Fibroblast of lung (primary cell): ENCODE measurements at regions not wholly inside any gene's neighbourhood (a gene's known extent, or its start where the extent isn't known, plus 50 kb on each side); places are given as distances from the start of the nearest gene placed in this dataset.

Source experiments
- CTCF ChIP-seq, 2 donors: IDR thresholded peaks in 1 of 2; conservative IDR thresholded peaks in 1 of 2; 1 replicate in 1 of 2; 2 replicates in 1 of 2; pipeline ENCODE4 v1.5.1; 2011 to 2012; ENCODE audit warnings: low read length in 2 of 2, control low read depth in 1 of 2, inconsistent platforms in 1 of 2, low read depth in 1 of 2, mild to moderate bottlenecking in 1 of 2
- EZH2 ChIP-seq: IDR thresholded peaks from 2 replicates; pipeline ENCODE4 v1.5.1; 2012; ENCODE audit warnings: low read length, control low read depth, mild to moderate bottlenecking; ENCODE audit errors: missing control alignments

GRCh38 chr9:87180841-87181240 lies 233.5 kb upstream of the GAS1 start:
- TF ChIP-seq CTCF (conservative IDR thresholded peaks at IDR 0.05 in 1 of 2, IDR thresholded peaks at IDR 0.05 in 1 of 2; ENCODE audit: low read depth in 1 of 2, low read length in 2 of 2) = no peak
- TF ChIP-seq EZH2 = no peak
